HEK293 (cell line): ENCODE measurements at regions not wholly inside any gene's neighbourhood (a gene's known extent, or its start where the extent isn't known, plus 50 kb on each side); places are given as distances from the start of the nearest gene placed in this dataset.

ENCODE experiments used
- CTCF ChIA-PET: fragments of 350-600 bp; formaldehyde crosslinking; extraction: SDS; loops from one replicate; lab custom pipeline; 2021; ENCODE audit warnings: antibody characterized with exemption; lab: Yijun Ruan, JAX
- POLR2A ChIA-PET: fragments of 300-600 bp; formaldehyde crosslinking; extraction: SDS; loops from one replicate; lab custom pipeline; 2020; ENCODE audit warnings: antibody characterized with exemption, inconsistent platforms; lab: Yijun Ruan, JAX
- H3K27ac ChIP-seq: fragments of 200-500 bp; sonication (Bioruptor generic); 2 replicates; pipeline ENCODE4 v1.5.1; 2014; ENCODE audit warnings: low read depth, low read length, control low read depth, inconsistent platforms; ENCODE audit errors: extremely low read depth
- H3K36me3 ChIP-seq, 2 experiments: fragments of 200-500 bp in 1 of 2; sonication (Bioruptor generic) in 1 of 2; 1 replicate in 1 of 2; 2 replicates in 1 of 2; pipeline ENCODE4 v1.5.1; 2014 to 2017; ENCODE audit warnings: inconsistent platforms in 2 of 2, low read length in 2 of 2; ENCODE audit not compliant: control insufficient read depth in 2 of 2, insufficient read depth in 1 of 2
- H3K4me1 ChIP-seq: fragments of 200-500 bp; sonication (Bioruptor generic); 2 replicates; pipeline ENCODE4 v1.5.1; 2014; ENCODE audit warnings: mild to moderate bottlenecking, low read length, inconsistent platforms; ENCODE audit not compliant: control insufficient read depth, insufficient read depth
- H3K4me3 ChIP-seq: 2 replicates; pipeline ENCODE4 v1.5.1; 2011; ENCODE audit warnings: low read depth, mild to moderate bottlenecking, control low read depth, low read length, moderate library complexity
- H3K9me3 ChIP-seq: fragments of 200-500 bp; sonication (Bioruptor generic); 2 replicates; pipeline ENCODE4 v1.5.1; 2014; ENCODE audit warnings: low read depth, low read length, inconsistent platforms; ENCODE audit not compliant: control insufficient read depth, insufficient read depth
- BCL11B ChIP-seq: fragments of 450-650 bp; formaldehyde crosslinking; IDR thresholded peaks from 2 replicates; pipeline ENCODE4 v1.5.1; 2016; ENCODE audit warnings: low read depth, missing biosample characterization, missing genetic modification characterization
- EGR2 ChIP-seq: fragments of 450-650 bp; formaldehyde crosslinking; IDR thresholded peaks from 2 replicates; pipeline ENCODE4 v1.5.1; 2016; ENCODE audit warnings: low read depth, missing biosample characterization, missing genetic modification characterization
- PRDM4 ChIP-seq: fragments of 450-650 bp; formaldehyde crosslinking; IDR thresholded peaks from 2 replicates; pipeline ENCODE4 v1.5.1; 2017; ENCODE audit warnings: missing biosample characterization, missing genetic modification characterization
- SCRT1 ChIP-seq: fragments of 450-650 bp; formaldehyde crosslinking; IDR thresholded peaks from 2 replicates; pipeline ENCODE4 v1.5.1; 2016; ENCODE audit warnings: missing biosample characterization, missing genetic modification characterization, borderline replicate concordance
- ZBTB26 ChIP-seq: fragments of 450-650 bp; formaldehyde crosslinking; optimal IDR thresholded peaks from 2 replicates; pipeline ENCODE3; 2016; ENCODE audit warnings: missing biosample characterization, mild to moderate bottlenecking, missing genetic modification characterization
- ZEB2 ChIP-seq: fragments of 450-650 bp; formaldehyde crosslinking; IDR thresholded peaks from 2 replicates; pipeline ENCODE4 v1.5.1; 2016; ENCODE audit warnings: missing biosample characterization, missing genetic modification characterization
- ZFP37 ChIP-seq: fragments of 450-650 bp; formaldehyde crosslinking; IDR thresholded peaks from 2 replicates; pipeline ENCODE4 v1.5.1; 2016; ENCODE audit warnings: missing biosample characterization, missing genetic modification characterization
- ZNF121 ChIP-seq: fragments of 450-650 bp; formaldehyde crosslinking; IDR thresholded peaks from 2 replicates; pipeline ENCODE4 v1.5.1; 2016; ENCODE audit warnings: missing biosample characterization, missing genetic modification characterization
- ZNF133 ChIP-seq: fragments of 450-650 bp; formaldehyde crosslinking; IDR thresholded peaks from 2 replicates; pipeline ENCODE4 v1.5.1; 2016; ENCODE audit warnings: missing biosample characterization, missing genetic modification characterization
- ZNF19 ChIP-seq: fragments of 450-650 bp; formaldehyde crosslinking; IDR thresholded peaks from 2 replicates; pipeline ENCODE4; 2016; ENCODE audit warnings: missing biosample characterization, missing genetic modification characterization, low read depth
- ZNF2 ChIP-seq: fragments of 450-650 bp; formaldehyde crosslinking; IDR thresholded peaks from 2 replicates; pipeline ENCODE4 v1.5.1; 2016; ENCODE audit warnings: missing biosample characterization, missing genetic modification characterization
- ZNF211 ChIP-seq: fragments of 450-650 bp; formaldehyde crosslinking; IDR thresholded peaks from 2 replicates; pipeline ENCODE4 v1.5.1; 2016; ENCODE audit warnings: low read depth, missing biosample characterization, missing genetic modification characterization
- ZNF221 ChIP-seq: fragments of 450-650 bp; formaldehyde crosslinking; IDR thresholded peaks from 2 replicates; pipeline ENCODE4 v1.5.1; 2017; ENCODE audit warnings: missing biosample characterization, missing genetic modification characterization, borderline replicate concordance
- ZNF223 ChIP-seq: fragments of 450-650 bp; formaldehyde crosslinking; IDR thresholded peaks from 2 replicates; pipeline ENCODE4 v1.5.1; 2016; ENCODE audit warnings: missing biosample characterization, missing genetic modification characterization
- ZNF280D ChIP-seq: fragments of 450-650 bp; formaldehyde crosslinking; IDR thresholded peaks from 2 replicates; pipeline ENCODE4 v1.5.1; 2016; ENCODE audit warnings: missing biosample characterization, missing genetic modification characterization
- ZNF311 ChIP-seq: fragments of 450-650 bp; formaldehyde crosslinking; IDR thresholded peaks from 2 replicates; pipeline ENCODE4 v1.5.1; 2017; ENCODE audit warnings: missing biosample characterization, missing genetic modification characterization, borderline replicate concordance
- ZNF324 ChIP-seq: fragments of 450-650 bp; formaldehyde crosslinking; IDR thresholded peaks from 2 replicates; pipeline ENCODE4 v1.5.1; 2016; ENCODE audit warnings: missing biosample characterization, missing genetic modification characterization
- ZNF404 ChIP-seq: fragments of 450-650 bp; formaldehyde crosslinking; IDR thresholded peaks from 2 replicates; pipeline ENCODE4 v1.5.1; 2017; ENCODE audit warnings: missing biosample characterization, missing genetic modification characterization
- ZNF530 ChIP-seq: fragments of 450-650 bp; formaldehyde crosslinking; IDR thresholded peaks from 2 replicates; pipeline ENCODE4 v1.5.1; 2016; ENCODE audit warnings: low read depth, missing biosample characterization, missing genetic modification characterization
- ZNF558 ChIP-seq: fragments of 450-650 bp; formaldehyde crosslinking; IDR thresholded peaks from 2 replicates; pipeline ENCODE4 v1.5.1; 2016; ENCODE audit warnings: missing biosample characterization, missing genetic modification characterization
- ZNF580 ChIP-seq: fragments of 450-650 bp; formaldehyde crosslinking; IDR thresholded peaks from 2 replicates; pipeline ENCODE4 v1.5.1; 2016; ENCODE audit warnings: missing biosample characterization, missing genetic modification characterization
- ZNF600 ChIP-seq: fragments of 450-650 bp; formaldehyde crosslinking; IDR thresholded peaks from 2 replicates; pipeline ENCODE4 v1.5.1; 2016; ENCODE audit warnings: missing biosample characterization, missing genetic modification characterization
- ZNF624 ChIP-seq: fragments of 450-650 bp; formaldehyde crosslinking; IDR thresholded peaks from 2 replicates; pipeline ENCODE4 v1.5.1; 2017; ENCODE audit warnings: missing biosample characterization, missing genetic modification characterization
- ZNF792 ChIP-seq: fragments of 450-650 bp; formaldehyde crosslinking; IDR thresholded peaks from 2 replicates; pipeline ENCODE4 v1.5.1; 2016; ENCODE audit warnings: missing biosample characterization, missing genetic modification characterization

- H3K4me3 ChIP-seq = no peak overlapping the region
- ChIA-PET POLR2A (no interaction called here), CTCF (interaction anchor here (0.6 to 4.0 kb wide), 4 partner anchors 11 to 812 kb away, joined by 3 to 36 read pairs (median 5); no protein-coding TSS in a partner anchor)
- H3K27ac ChIP-seq = no peak overlapping the region
- no peaks in the 10 kb centered on the region for H3K9me3 ChIP-seq
- no peaks in the 10 kb centered on the region for H3K36me3 ChIP-seq
- H3K4me1 ChIP-seq = no peaks in the 10 kb centered on the region
- no peak for TF ChIP-seq ZNF19 (tag by site-specific recombination)
- no peak for TF ChIP-seq ZNF311 (tag by site-specific recombination)
- no peak for TF ChIP-seq ZNF558 (tag by site-specific recombination)
- TF ChIP-seq ZNF221 = no peak
- TF ChIP-seq ZNF133 (tag by site-specific recombination) = no peak
- TF ChIP-seq ZNF530 (tag by site-specific recombination) = no peak
- no peak for TF ChIP-seq ZEB2
Measured at GRCh38 chr14:53536446-53536845, 383.3 kb upstream of the DDHD1 start.

- CTCF ChIA-PET = interaction anchor here (1.3 to 1.5 kb wide), 3 partner anchors 9 to 813 kb away, joined by 3 to 4 read pairs (median 3); no protein-coding TSS in a partner anchor
- Histone ChIP-seq H3K4me3 (no peak overlapping the region), H3K9me3 (no peaks in the 10 kb centered on the region), H3K36me3 (no peaks in the 10 kb centered on the region)
- TF ChIP-seq ZNF211 (tag by site-specific recombination) (no peak), ZNF600 (no peak), ZNF792 (tag by site-specific recombination) (no peak), ZNF280D (tag by site-specific recombination) (no peak), ZNF121 (tag by site-specific recombination) (no peak), ZNF404 (no peak), ZNF223 (tag by site-specific recombination) (no peak), ZNF580 (tag by site-specific recombination) (no peak), ZNF624 (no peak), ZNF324 (tag by site-specific recombination) (no peak), PRDM4 (tag by site-specific recombination) (no peak), BCL11B (tag by site-specific recombination) (no peak), SCRT1 (tag by site-specific recombination) (no peak), ZNF558 (tag by site-specific recombination) (no peak), ZBTB26 (no peak), EGR2 (tag by site-specific recombination) (no peak), ZFP37 (tag by site-specific recombination) (no peak), ZNF2 (tag by site-specific recombination) (no peak)
- TF ChIP-seq, all 188 proteins: peak for 0
- Histone ChIP-seq H3K4me1 (peaks cover 3% of the 10 kb centered on the region; the same call in 1 of the 2 replicates), H3K27ac (no peak overlapping the region)
- POLR2A ChIA-PET = no interaction called here
Measured at GRCh38 chr14:53534841-53535240, 381.7 kb upstream of the DDHD1 start.
